Karpas-422 (cell line): ENCODE measurements at regions not wholly inside any gene's neighbourhood (a gene's known extent, or its start where the extent isn't known, plus 50 kb on each side); places are given as distances from the start of the nearest gene placed in this dataset.

Experiments
- DNase-seq: peaks from one replicate; pipeline ENCODE4 v3.0.0-alpha.2; 2015
- H2AFZ ChIP-seq: fragments of 200-600 bp; sonication (generic); 2 replicates; pipeline ENCODE4 v1.6.1; 2014; ENCODE audit warnings: antibody characterized with exemption, low read length, mixed read lengths
- H3K27ac ChIP-seq: fragments of 200-600 bp; sonication (generic); 2 replicates; pipeline ENCODE4 v1.5.1; 2014; ENCODE audit warnings: mild to moderate bottlenecking, low read length, moderate library complexity
- H3K27me3 ChIP-seq: fragments of 200-600 bp; sonication (generic); 2 replicates; pipeline ENCODE4 v1.6.1; 2014; ENCODE audit warnings: low read length, mixed read lengths
- H3K36me3 ChIP-seq: fragments of 200-600 bp; sonication (generic); 2 replicates; pipeline ENCODE4 v1.6.1; 2014; ENCODE audit warnings: low read length, mixed read lengths; ENCODE audit not compliant: insufficient read depth
- H3K4me1 ChIP-seq: fragments of 200-600 bp; sonication (generic); 2 replicates; pipeline ENCODE4 v1.6.1; 2014; ENCODE audit warnings: mild to moderate bottlenecking, low read length, mixed read lengths
- H3K4me2 ChIP-seq: fragments of 200-600 bp; sonication (generic); 2 replicates; pipeline ENCODE4 v1.6.1; 2014; ENCODE audit warnings: low read length, low read depth, mild to moderate bottlenecking; ENCODE audit not compliant: poor library complexity, severe bottlenecking
- H3K4me3 ChIP-seq: fragments of 200-600 bp; sonication (generic); 2 replicates; pipeline ENCODE4 v1.5.1; 2014; ENCODE audit warnings: mild to moderate bottlenecking, antibody characterized with exemption, low read length, mixed read lengths
- H3K79me2 ChIP-seq: fragments of 200-600 bp; sonication (generic); 2 replicates; pipeline ENCODE4 v1.6.1; 2014; ENCODE audit warnings: mild to moderate bottlenecking, low read length, mixed read lengths
- H3K9ac ChIP-seq: fragments of 200-600 bp; sonication (generic); 2 replicates; pipeline ENCODE4 v1.6.0; 2014; ENCODE audit warnings: low read length
- H3K9me2 ChIP-seq: fragments of 200-600 bp; sonication (generic), shearing (Covaris generic); replicated peaks from 2 replicates; pipeline ENCODE4 v1.6.0; 2014; ENCODE audit warnings: mild to moderate bottlenecking, low read length, moderate library complexity; ENCODE audit not compliant: insufficient read depth
- H3K9me3 ChIP-seq: fragments of 300-700, 200-600 bp; sonication (generic); 2 replicates; pipeline ENCODE4 v1.6.1; 2014; ENCODE audit warnings: low read length, mixed read lengths
- H4K20me1 ChIP-seq: fragments of 200-600 bp; sonication (generic); 2 replicates; pipeline ENCODE4 v1.6.1; 2014; ENCODE audit warnings: mild to moderate bottlenecking, antibody characterized with exemption, low read length, low read depth; ENCODE audit not compliant: insufficient read depth

GRCh38 chr5:68748101-68748500, 345.7 kb upstream of the SLC30A5 start:
- no peak overlapping the region for H2AFZ ChIP-seq
- H3K27ac ChIP-seq: no peak overlapping the region
- H3K4me2 ChIP-seq: no peak overlapping the region
- H3K9me2 ChIP-seq: no peaks in the 10 kb centered on the region
- no peak overlapping the region for H3K9ac ChIP-seq
- no peak overlapping the region for H3K4me3 ChIP-seq
- no peaks in the 10 kb centered on the region for H3K27me3 ChIP-seq
- H3K9me3 ChIP-seq: no peaks in the 10 kb centered on the region
- H3K36me3 ChIP-seq: no peaks in the 10 kb centered on the region
- H3K4me1 ChIP-seq: no peaks in the 10 kb centered on the region
- H4K20me1 ChIP-seq: no peaks in the 10 kb centered on the region
- H3K79me2 ChIP-seq: no peaks in the 10 kb centered on the region
- no peak for DNase-seq

- Histone ChIP-seq H3K27me3 (no peaks in the 10 kb centered on the region), H3K9ac (no peak overlapping the region), H3K9me2 (no peaks in the 10 kb centered on the region), H3K79me2 (no peaks in the 10 kb centered on the region), H2AFZ (no peak overlapping the region), H3K4me3 (no peak overlapping the region), H3K36me3 (no peaks in the 10 kb centered on the region), H4K20me1 (no peaks in the 10 kb centered on the region), H3K4me2 (no peak overlapping the region), H3K4me1 (no peaks in the 10 kb centered on the region), H3K9me3 (no peaks in the 10 kb centered on the region), H3K27ac (no peak overlapping the region)
- no peak for DNase-seq
Measured at GRCh38 chr5:68749077-68749476, 344.7 kb upstream of the SLC30A5 start.

GRCh38 chr5:68749631-68750030, 344.2 kb upstream of the SLC30A5 start:
- H3K27me3 ChIP-seq: no peaks in the 10 kb centered on the region

GRCh38 chr5:68751661-68752060, 342.2 kb upstream of the SLC30A5 start:
- Histone ChIP-seq H3K4me1 (no peaks in the 10 kb centered on the region), H3K79me2 (no peaks in the 10 kb centered on the region), H3K9me3 (no peaks in the 10 kb centered on the region), H4K20me1 (no peaks in the 10 kb centered on the region), H3K4me3 (no peak overlapping the region), H3K4me2 (no peak overlapping the region), H3K27ac (no peak overlapping the region), H2AFZ (no peak overlapping the region), H3K9me2 (no peaks in the 10 kb centered on the region), H3K9ac (no peak overlapping the region), H3K27me3 (no peaks in the 10 kb centered on the region), H3K36me3 (no peaks in the 10 kb centered on the region)
- no peak for DNase-seq

More at GRCh38 chr5:68749631-68750030, 344.2 kb upstream of the SLC30A5 start:
- H3K4me3 ChIP-seq: no peak overlapping the region
- no peaks in the 10 kb centered on the region for H3K9me2 ChIP-seq
- no peaks in the 10 kb centered on the region for H3K36me3 ChIP-seq
- H3K4me1 ChIP-seq: no peaks in the 10 kb centered on the region
- H3K4me2 ChIP-seq: no peak overlapping the region
- DNase-seq: no peak
- H2AFZ ChIP-seq: no peak overlapping the region
- no peaks in the 10 kb centered on the region for H3K9me3 ChIP-seq
- no peak overlapping the region for H3K9ac ChIP-seq
- H3K79me2 ChIP-seq: no peaks in the 10 kb centered on the region
- H3K27ac ChIP-seq: no peak overlapping the region
- no peaks in the 10 kb centered on the region for H4K20me1 ChIP-seq

GRCh38 chr5:68754536-68754935, 339.3 kb upstream of the SLC30A5 start:
- no peaks in the 10 kb centered on the region for H3K9me2 ChIP-seq
- H3K9me3 ChIP-seq: no peaks in the 10 kb centered on the region
- H3K4me3 ChIP-seq: no peak overlapping the region
- H3K79me2 ChIP-seq: no peaks in the 10 kb centered on the region
- H3K27ac ChIP-seq: no peak overlapping the region
- no peaks in the 10 kb centered on the region for H4K20me1 ChIP-seq
- no peak overlapping the region for H3K9ac ChIP-seq
- no peaks in the 10 kb centered on the region for H3K36me3 ChIP-seq
- H3K4me2 ChIP-seq: no peak overlapping the region
- H3K4me1 ChIP-seq: no peaks in the 10 kb centered on the region
- H2AFZ ChIP-seq: no peak overlapping the region
- H3K27me3 ChIP-seq: no peaks in the 10 kb centered on the region
- DNase-seq: no peak

GRCh38 chr5:68755293-68755692, 338.5 kb upstream of the SLC30A5 start:
- H3K79me2 ChIP-seq: no peaks in the 10 kb centered on the region
- no peaks in the 10 kb centered on the region for H3K9me3 ChIP-seq
- H3K9me2 ChIP-seq: no peaks in the 10 kb centered on the region
- H2AFZ ChIP-seq: no peak overlapping the region
- no peak overlapping the region for H3K27ac ChIP-seq
- H3K4me2 ChIP-seq: no peak overlapping the region
- no peaks in the 10 kb centered on the region for H3K27me3 ChIP-seq
- H4K20me1 ChIP-seq: no peaks in the 10 kb centered on the region
- H3K4me3 ChIP-seq: no peak overlapping the region
- no peak overlapping the region for H3K9ac ChIP-seq
- no peaks in the 10 kb centered on the region for H3K4me1 ChIP-seq
- DNase-seq: no peak
- H3K36me3 ChIP-seq: no peaks in the 10 kb centered on the region

DNA sequence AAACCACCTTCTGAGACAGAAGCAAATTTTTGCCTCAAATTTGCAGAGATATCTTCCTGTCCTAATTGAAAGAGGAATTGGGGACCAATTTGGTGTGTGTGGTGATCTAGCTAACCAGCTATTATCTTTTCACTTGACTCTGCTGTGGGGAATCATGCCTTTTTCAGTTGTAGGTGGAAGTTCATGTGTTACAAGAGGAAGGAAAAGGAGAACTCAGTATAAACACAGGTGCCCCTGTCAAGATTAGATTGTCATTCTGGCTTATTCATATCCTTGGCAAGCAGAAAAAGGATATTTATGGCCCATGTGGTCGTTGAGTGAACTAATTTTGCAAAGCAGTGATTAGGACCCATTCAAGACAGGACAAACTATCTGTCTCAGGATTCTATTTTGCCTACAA, 336.8 kb upstream of the SLC30A5 start:
- no peak for DNase-seq
- no peak overlapping the region for H3K9ac ChIP-seq
- H3K4me3 ChIP-seq: no peak overlapping the region
- no peaks in the 10 kb centered on the region for H3K27me3 ChIP-seq
- H4K20me1 ChIP-seq: no peaks in the 10 kb centered on the region
- H3K9me2 ChIP-seq: no peaks in the 10 kb centered on the region
- no peaks in the 10 kb centered on the region for H3K36me3 ChIP-seq
- H3K9me3 ChIP-seq: no peaks in the 10 kb centered on the region
- H3K79me2 ChIP-seq: no peaks in the 10 kb centered on the region
- H2AFZ ChIP-seq: no peak overlapping the region
- H3K4me1 ChIP-seq: no peaks in the 10 kb centered on the region
- no peak overlapping the region for H3K4me2 ChIP-seq
- no peak overlapping the region for H3K27ac ChIP-seq

DNA sequence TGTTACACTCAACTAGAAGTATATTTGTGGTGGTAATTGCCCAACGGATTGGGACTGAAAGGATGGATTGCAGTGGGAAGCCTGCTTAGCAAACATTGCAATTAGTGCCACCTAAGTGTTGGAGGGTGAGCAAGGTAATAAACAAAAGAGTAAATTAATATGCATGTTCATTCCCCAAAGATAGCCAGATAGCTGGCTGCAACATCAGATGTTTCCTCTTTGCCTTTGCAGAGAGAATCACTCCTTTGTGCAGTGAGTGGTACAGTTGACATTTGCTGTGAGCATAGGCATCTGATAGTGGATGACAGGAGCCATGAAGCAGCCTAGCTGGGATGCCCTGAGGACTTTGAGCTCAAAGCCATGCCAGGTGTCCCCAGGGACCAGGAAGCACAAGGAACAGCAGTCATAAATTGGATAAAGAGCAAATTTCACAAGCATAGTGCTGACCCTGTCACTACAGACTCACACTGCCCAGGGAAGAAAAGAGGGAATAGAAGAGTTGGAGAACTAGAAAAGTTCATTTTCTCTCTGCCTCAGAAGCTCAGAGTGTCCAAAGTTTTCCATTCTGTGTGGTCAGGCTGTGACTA, 336.1 kb upstream of the SLC30A5 start:
- H3K79me2 ChIP-seq: no peaks in the 10 kb centered on the region
- H4K20me1 ChIP-seq: no peaks in the 10 kb centered on the region
- H3K4me3 ChIP-seq: no peak overlapping the region
- no peaks in the 10 kb centered on the region for H3K9me2 ChIP-seq
- no peak for DNase-seq
- no peaks in the 10 kb centered on the region for H3K4me1 ChIP-seq
- H3K9ac ChIP-seq: no peak overlapping the region
- H3K27me3 ChIP-seq: no peaks in the 10 kb centered on the region
- H3K9me3 ChIP-seq: no peaks in the 10 kb centered on the region
- no peak overlapping the region for H3K27ac ChIP-seq
- H3K4me2 ChIP-seq: no peak overlapping the region
- no peaks in the 10 kb centered on the region for H3K36me3 ChIP-seq
- H2AFZ ChIP-seq: no peak overlapping the region

GRCh38 chr5:68759593-68759992, 334.2 kb upstream of the SLC30A5 start:
- Histone ChIP-seq H3K27ac (no peak overlapping the region), H3K9me3 (no peaks in the 10 kb centered on the region), H3K4me3 (no peak overlapping the region), H3K4me1 (no peaks in the 10 kb centered on the region), H3K27me3 (no peaks in the 10 kb centered on the region), H4K20me1 (no peaks in the 10 kb centered on the region), H2AFZ (no peak overlapping the region), H3K4me2 (no peak overlapping the region), H3K9me2 (no peaks in the 10 kb centered on the region), H3K79me2 (no peaks in the 10 kb centered on the region), H3K9ac (no peak overlapping the region), H3K36me3 (no peaks in the 10 kb centered on the region)
- DNase-seq: no peak
